GM19395 (cell line): ENCODE measurements at regions not wholly inside any gene's neighbourhood (a gene's known extent, or its start where the extent isn't known, plus 50 kb on each side); places are given as distances from the start of the nearest gene placed in this dataset.

Experiments
- ATAC-seq: cut with Tn5 transposase; IDR thresholded peaks from one replicate; pipeline ENCODE4 v1.9.1; 2021; ENCODE audit warnings: mild to moderate bottlenecking, moderate library complexity; ENCODE audit not compliant: unreplicated experiment

DNA sequence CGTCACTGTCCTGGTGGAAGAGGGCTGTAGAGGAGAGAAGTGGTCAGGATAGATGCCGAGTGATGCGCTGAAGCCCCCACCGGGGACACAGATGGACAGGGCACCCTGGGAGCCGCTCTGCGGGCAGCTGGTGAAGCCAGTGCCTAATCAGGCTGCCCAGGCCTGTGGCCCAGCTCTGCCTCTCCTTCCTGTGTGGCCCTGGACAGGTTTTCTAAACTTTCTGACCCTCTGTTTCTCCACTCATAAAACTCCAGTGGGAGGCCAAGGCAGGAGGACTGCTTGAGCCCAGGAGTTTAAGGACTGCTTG is 86.1 kb downstream of the C5orf15 start:
- no peak for ATAC-seq

DNA sequence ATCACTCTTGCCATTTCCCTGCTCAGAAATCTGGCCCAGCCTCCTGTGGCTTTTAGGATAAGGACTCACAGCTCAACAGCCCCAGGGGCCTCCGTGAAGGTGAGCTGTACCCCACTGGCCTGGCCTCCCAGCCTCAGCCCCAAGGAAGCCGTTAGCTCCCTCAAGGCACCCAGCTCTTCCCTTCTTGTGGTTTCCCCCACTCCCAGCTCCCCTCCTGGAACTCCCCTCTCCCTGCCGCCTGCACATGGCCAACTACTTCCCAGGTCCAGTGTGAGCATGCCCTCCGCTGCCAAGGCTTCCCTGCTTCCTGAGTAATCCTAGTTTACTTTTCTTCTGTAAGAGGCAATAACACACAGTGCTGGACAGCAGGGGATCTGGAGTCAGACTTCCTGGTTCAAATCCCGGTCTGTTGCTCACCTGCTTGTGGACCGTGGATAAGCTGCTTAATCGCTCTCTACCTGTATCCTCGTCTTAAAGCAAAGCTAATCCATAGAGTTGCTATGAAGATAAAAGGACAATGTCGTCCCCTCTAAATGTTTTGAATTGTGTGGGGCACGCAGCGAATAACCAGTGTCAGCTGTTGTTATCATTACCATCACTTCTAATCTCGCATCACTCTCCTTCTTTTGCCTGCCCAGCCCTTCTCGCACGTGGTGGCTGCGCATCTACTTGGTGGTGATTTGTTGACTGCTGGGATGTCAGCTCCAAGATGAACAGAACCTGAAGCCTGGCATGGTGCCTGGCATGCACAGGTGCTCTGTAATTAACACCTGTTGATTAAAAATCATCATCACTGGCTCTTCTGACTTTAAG is 86.6 kb downstream of the C5orf15 start:
- ATAC-seq = no peak

- ATAC-seq = no peak
These were observed 90.2 kb downstream of the C5orf15 start for GRCh38 chr5:133878236-133878555.

DNA sequence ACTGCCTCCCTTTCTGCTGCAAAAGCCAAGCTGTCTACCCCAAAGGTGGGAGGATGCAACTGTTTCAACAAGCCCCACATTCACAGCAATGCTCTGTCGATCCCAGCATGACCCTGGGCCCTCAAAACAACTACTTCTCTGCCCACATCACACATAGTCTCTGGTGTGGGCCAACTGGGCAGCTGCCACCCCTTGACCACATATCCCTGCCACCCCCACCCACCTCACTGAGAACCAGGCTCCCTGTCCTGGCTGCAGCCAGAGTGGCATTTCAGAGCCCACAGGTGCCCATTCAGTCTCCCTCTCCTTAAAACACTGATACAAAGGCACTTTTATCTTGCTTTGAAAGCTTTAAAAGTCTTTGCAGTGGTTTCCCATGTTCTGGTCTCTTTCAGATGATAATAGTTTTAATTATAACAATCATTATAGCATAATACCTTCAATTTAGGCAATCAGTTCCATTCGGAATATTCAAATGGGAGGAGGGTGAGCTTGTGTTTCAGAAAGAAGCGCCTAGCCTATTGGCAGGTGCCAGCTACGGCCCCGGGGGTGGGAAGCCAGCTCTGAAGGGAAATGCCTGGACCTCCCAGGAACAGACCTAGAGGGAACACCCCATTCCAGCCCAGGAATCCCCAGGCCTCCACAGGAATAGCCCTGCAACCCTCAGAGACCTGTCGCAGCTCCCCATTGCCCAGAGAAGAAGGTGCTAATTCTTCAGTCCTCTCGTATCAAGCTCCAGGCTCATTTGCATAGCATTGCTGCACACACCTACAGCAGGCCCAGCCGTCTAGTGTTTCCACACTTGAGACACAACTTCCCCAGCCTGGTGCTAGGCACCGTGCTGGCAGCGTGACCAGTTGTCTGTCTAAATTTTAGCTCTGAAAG is 90.8 kb downstream of the C5orf15 start:
- ATAC-seq = no peak

- no peak for ATAC-seq
These were observed 92.2 kb downstream of the C5orf15 start for GRCh38 chr5:133876266-133876665.

- ATAC-seq = no peak
These were observed 93.2 kb downstream of the C5orf15 start for GRCh38 chr5:133875179-133875578.

DNA sequence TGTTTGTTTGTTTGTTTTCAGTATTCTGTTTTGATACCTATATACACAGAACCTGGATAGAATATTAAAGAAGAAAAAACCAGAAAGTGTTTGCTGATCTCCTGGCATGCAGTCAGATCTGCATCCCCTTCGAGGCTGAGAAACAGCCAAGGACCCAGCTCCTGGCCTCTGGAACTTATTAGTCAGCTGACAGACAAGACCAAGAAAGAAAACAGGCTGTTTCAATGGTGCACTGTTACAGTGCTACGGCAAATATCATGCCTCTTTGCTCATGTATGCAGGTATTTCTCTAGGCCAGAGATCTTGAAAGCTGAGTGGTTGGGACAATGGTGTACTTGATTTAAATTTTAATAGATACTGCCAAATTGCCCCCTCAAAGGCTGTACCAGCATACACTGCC is 95.0 kb downstream of the C5orf15 start:
- no peak for ATAC-seq

GRCh38 chr5:133870661-133871060 is 97.8 kb downstream of the C5orf15 start:
- ATAC-seq = no peak

GRCh38 chr5:133869519-133870335 is 98.7 kb downstream of the C5orf15 start:
- no peak for ATAC-seq

DNA sequence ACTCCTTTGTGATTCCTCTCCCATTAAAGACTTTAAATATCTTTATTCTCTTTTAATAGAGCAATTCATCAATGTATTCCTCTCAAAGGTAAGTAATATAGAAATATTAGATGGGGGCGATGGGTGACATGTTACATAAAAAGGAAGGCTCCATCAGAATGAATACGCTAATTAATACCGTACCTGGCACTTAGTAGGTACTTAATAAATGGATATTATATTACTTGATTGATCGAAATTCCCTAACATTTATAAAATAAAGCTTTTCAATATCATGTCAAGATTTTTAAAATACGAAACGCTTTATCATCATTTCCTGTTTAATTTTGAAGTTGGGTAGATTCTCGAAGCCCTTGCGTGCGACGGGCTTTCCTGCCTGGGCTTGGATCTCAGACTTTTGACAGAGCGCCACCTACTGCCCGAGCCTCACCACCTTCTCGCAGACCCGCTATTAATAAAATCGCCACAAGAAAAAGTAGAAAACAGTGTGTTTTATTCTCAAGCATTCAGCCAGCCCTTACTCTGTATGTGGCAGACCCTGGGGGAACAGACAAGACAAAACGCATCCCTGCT is 99.4 kb downstream of the C5orf15 start:
- no peak for ATAC-seq

DNA sequence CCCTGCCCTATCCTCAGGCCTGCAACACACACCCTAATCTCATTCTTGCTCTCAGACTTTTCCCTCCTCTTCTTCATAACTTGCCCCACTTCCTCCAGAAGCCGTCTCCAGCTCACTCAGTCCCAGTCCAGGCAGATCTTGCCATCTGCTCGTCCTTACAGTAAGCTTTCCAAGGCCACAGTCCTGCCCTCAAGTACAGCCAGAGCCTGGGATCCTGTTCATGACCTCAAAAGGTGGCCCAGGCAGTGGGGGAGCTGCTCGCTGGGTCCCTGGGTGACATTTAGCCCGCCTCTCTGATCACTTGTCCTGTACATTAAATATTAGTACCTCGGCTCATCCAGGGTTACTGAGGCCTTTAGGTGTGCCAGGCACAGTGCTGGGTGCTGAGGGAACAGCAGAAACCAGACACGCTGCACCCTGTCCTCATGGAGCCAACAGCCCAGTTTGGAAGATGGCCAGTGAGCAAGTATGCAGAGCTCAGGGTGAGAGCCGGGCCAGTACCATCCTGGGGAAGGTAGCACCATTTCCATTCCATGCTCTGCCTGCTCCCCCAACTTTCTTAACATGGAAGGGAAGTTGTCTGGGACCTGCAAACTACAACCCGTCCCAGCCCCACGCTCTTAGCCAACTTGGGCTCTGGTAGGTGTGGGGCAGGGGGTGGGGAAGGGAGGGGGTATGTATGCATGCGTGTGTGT is 100.4 kb downstream of the C5orf15 start:
- no peak for ATAC-seq

GRCh38 chr5:133867341-133867740 is 101.1 kb downstream of the C5orf15 start:
- no peak for ATAC-seq

GRCh38 chr5:133866903-133867245 is 101.6 kb downstream of the C5orf15 start:
- no peak for ATAC-seq

GRCh38 chr5:133866160-133866902 is 102.1 kb downstream of the C5orf15 start:
- ATAC-seq = no peak

GRCh38 chr5:133865113-133865512 is 103.3 kb downstream of the C5orf15 start:
- no peak for ATAC-seq

DNA sequence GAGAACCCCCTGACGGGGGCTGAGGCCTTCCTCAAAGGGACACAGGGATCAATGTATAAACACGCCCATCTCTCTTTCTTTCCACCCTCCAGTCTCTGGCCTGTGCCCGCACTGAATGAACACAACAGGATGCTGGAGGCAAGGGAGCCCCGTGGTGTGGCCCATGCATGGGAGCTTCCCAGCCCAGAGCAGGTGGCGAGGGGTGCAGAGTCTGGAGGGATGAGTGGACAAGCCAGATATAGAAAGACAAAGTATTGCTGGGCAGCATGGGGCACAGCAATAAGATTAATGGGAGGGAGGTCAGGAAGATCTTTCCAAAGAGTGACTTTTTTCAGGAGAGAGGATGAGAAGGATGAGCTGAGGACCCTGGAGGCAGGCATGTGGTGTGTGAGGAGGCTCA is 103.7 kb downstream of the C5orf15 start:
- no peak for ATAC-seq

- ATAC-seq = no peak
These were observed 104.4 kb downstream of the C5orf15 start for GRCh38 chr5:133863857-133864585.

- no peak for ATAC-seq
These were observed 107.2 kb downstream of the C5orf15 start for GRCh38 chr5:133861161-133861737.

- ATAC-seq = no peak
These were observed 109.4 kb downstream of the C5orf15 start for GRCh38 chr5:133859073-133859472.
